ENCODE measurements at regions not wholly inside any gene's neighbourhood (a gene's known extent, or its start where the extent isn't known, plus 50 kb on each side); places are given as distances from the start of the nearest gene placed in this dataset.

DNA sequence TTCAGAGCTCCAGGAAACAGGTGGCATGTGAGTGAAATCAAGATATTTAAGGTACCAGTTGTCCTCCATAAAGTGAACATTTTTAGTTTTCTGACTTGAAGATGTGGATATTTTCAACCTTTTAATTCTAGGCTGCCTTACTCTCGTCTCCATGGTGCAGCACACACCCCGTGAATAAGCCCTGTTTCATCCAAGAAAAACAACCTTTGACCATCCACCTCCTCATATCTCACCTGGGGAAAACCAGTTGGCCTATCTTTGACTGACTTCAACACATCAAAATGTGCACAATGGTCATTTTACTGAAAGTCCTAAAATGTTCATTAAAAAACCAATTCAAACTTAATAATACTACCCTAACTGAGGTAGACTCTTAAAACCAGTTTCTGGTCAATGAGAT is 73.8 kb upstream of the CD2AP start:
- no peaks in the 10 kb centered on the region for H3K4me1 ChIP-seq (ENCODE audit: low read depth, poor library complexity, severe bottlenecking)
- H4K20me1 ChIP-seq (ENCODE audit: insufficient read depth), result no peaks in the 10 kb centered on the region
- no peak overlapping the region for H3K9ac ChIP-seq
- no peak for TF ChIP-seq CTCF (conservative IDR thresholded peaks at IDR 0.05; ENCODE audit: low read depth, low read length)
- no peak overlapping the region for H3K4me3 ChIP-seq (IDR thresholded peaks at IDR 0.05; ENCODE audit: insufficient read depth, low read depth, low read length)
- no peaks in the 10 kb centered on the region for H3K27me3 ChIP-seq (ENCODE audit: insufficient read depth, low read depth)
- H3K36me3 ChIP-seq (ENCODE audit: insufficient read depth), result no peaks in the 10 kb centered on the region
- H3K4me2 ChIP-seq, result no peak overlapping the region
- no peak overlapping the region for H3K27ac ChIP-seq
- H3K79me2 ChIP-seq (ENCODE audit: insufficient read depth, low read depth), result no peaks in the 10 kb centered on the region
- H2AFZ ChIP-seq (ENCODE audit: low read depth), result no peak overlapping the region

- no peaks in the 10 kb centered on the region for H3K4me1 ChIP-seq (ENCODE audit: low read depth, poor library complexity, severe bottlenecking)
- H3K79me2 ChIP-seq (ENCODE audit: insufficient read depth, low read depth), result no peaks in the 10 kb centered on the region
- H3K4me3 ChIP-seq (IDR thresholded peaks at IDR 0.05; ENCODE audit: insufficient read depth, low read depth, low read length), result no peak overlapping the region
- no peaks in the 10 kb centered on the region for H3K36me3 ChIP-seq (ENCODE audit: insufficient read depth)
- no peaks in the 10 kb centered on the region for H3K27me3 ChIP-seq (ENCODE audit: insufficient read depth, low read depth)
- no peak overlapping the region for H3K27ac ChIP-seq
- no peak overlapping the region for H3K9ac ChIP-seq
- no peak for TF ChIP-seq CTCF (conservative IDR thresholded peaks at IDR 0.05; ENCODE audit: low read depth, low read length)
- no peaks in the 10 kb centered on the region for H4K20me1 ChIP-seq (ENCODE audit: insufficient read depth)
- H2AFZ ChIP-seq (ENCODE audit: low read depth), result no peak overlapping the region
- no peak overlapping the region for H3K4me2 ChIP-seq
Measured at GRCh38 chr6:47404435-47404834, 73.2 kb upstream of the CD2AP start.

GRCh38 chr6:47405273-47405672 is 72.3 kb upstream of the CD2AP start:
- Histone ChIP-seq H2AFZ (ENCODE audit: low read depth) (no peak overlapping the region), H3K79me2 (ENCODE audit: insufficient read depth, low read depth) (no peaks in the 10 kb centered on the region), H3K36me3 (ENCODE audit: insufficient read depth) (no peaks in the 10 kb centered on the region), H3K27ac (no peak overlapping the region), H3K27me3 (ENCODE audit: insufficient read depth, low read depth) (no peaks in the 10 kb centered on the region), H3K4me2 (no peak overlapping the region), H4K20me1 (ENCODE audit: insufficient read depth) (no peaks in the 10 kb centered on the region), H3K9ac (no peak overlapping the region), H3K4me3 (IDR thresholded peaks at IDR 0.05; ENCODE audit: insufficient read depth, low read depth, low read length) (no peak overlapping the region), H3K4me1 (ENCODE audit: low read depth, poor library complexity, severe bottlenecking) (no peaks in the 10 kb centered on the region)
- no peak for TF ChIP-seq CTCF (conservative IDR thresholded peaks at IDR 0.05; ENCODE audit: low read depth, low read length)

- Histone ChIP-seq H3K36me3 (ENCODE audit: insufficient read depth) (no peaks in the 10 kb centered on the region), H4K20me1 (ENCODE audit: insufficient read depth) (no peaks in the 10 kb centered on the region), H3K27me3 (ENCODE audit: insufficient read depth, low read depth) (no peaks in the 10 kb centered on the region), H3K9ac (no peak overlapping the region), H3K79me2 (ENCODE audit: insufficient read depth, low read depth) (no peaks in the 10 kb centered on the region), H3K27ac (no peak overlapping the region), H3K4me1 (ENCODE audit: low read depth, poor library complexity, severe bottlenecking) (no peaks in the 10 kb centered on the region), H3K4me2 (no peak overlapping the region), H3K4me3 (IDR thresholded peaks at IDR 0.05; ENCODE audit: insufficient read depth, low read depth, low read length) (no peak overlapping the region), H2AFZ (ENCODE audit: low read depth) (no peak overlapping the region)
- TF ChIP-seq CTCF (conservative IDR thresholded peaks at IDR 0.05; ENCODE audit: low read depth, low read length), result no peak
Measured at GRCh38 chr6:47407300-47408281, 70.0 kb upstream of the CD2AP start.
